Left lung (tissue), 4 donors: ENCODE measurements at regions not wholly inside any gene's neighbourhood (a gene's known extent, or its start where the extent isn't known, plus 50 kb on each side); places are given as distances from the start of the nearest gene placed in this dataset.
A peak's percentile ranks its signal among the peaks of the same experiment; 100 is the strongest.

ENCODE experiments used
- ATAC-seq: fragments of 200-7000 bp; cut with Tn5 transposase; one replicate; pipeline ENCODE4 v1.9.1; 2020; ENCODE audit warnings: moderate library complexity
- DNase-seq, 4 donors: peaks; one replicate each; pipeline ENCODE4 v3.0.0-alpha.2; 2013 to 2020
- H3K27ac ChIP-seq, 2 donors: fragments of 200-600 bp; sonication (generic) in 1 of 2; one replicate each; pipeline versions ENCODE4 v1.5.0 to v1.8.0; 2020 to 2021
- H3K27me3 ChIP-seq, 2 donors: fragments of 200-600 bp; sonication (generic) in 1 of 2; one replicate each; pipeline versions ENCODE4 v1.5.0 to v1.8.0; 2020 to 2021
- H3K36me3 ChIP-seq, 2 donors: fragments of 200-600 bp; sonication (generic) in 1 of 2; one replicate each; pipeline versions ENCODE4 v1.5.0 to v1.8.0; 2020 to 2021
- H3K4me1 ChIP-seq, 2 donors: fragments of 200-600 bp; one replicate each; pipeline ENCODE4 v1.8.0; 2021
- H3K4me3 ChIP-seq, 2 donors: fragments of 200-600 bp; sonication (generic) in 1 of 2; one replicate each; pipeline versions ENCODE4 v1.5.0 to v1.8.0; 2020 to 2021; ENCODE audit warnings: mild to moderate bottlenecking in 1 of 2
- H3K9me3 ChIP-seq, 2 donors: fragments of 200-600 bp; sonication (generic) in 1 of 2; one replicate each; pipeline versions ENCODE4 v1.5.0 to v1.8.0; 2020 to 2021
- intact Hi-C, 2 donors: fragments of 100-400 bp; cut with DNase I; formaldehyde crosslinking; loops; one replicate each; pipeline versions ENCODE4 v1.11.2 to v1.14.2; 2022
- TF ChIP-seq, protein P1 (sequence below), 2 donors: fragments of 200-600 bp; sonication (generic) in 1 of 2; IDR thresholded peaks; one replicate each; pipeline versions ENCODE4 v1.5.0 to v1.8.0; 2021; ENCODE audit warnings: antibody characterized with exemption in 2 of 2
- donor health status: DM: no; HTN: yes; CAD: no.
- donor health status: DM: no; HTN: no; CAD: no.

DNA sequence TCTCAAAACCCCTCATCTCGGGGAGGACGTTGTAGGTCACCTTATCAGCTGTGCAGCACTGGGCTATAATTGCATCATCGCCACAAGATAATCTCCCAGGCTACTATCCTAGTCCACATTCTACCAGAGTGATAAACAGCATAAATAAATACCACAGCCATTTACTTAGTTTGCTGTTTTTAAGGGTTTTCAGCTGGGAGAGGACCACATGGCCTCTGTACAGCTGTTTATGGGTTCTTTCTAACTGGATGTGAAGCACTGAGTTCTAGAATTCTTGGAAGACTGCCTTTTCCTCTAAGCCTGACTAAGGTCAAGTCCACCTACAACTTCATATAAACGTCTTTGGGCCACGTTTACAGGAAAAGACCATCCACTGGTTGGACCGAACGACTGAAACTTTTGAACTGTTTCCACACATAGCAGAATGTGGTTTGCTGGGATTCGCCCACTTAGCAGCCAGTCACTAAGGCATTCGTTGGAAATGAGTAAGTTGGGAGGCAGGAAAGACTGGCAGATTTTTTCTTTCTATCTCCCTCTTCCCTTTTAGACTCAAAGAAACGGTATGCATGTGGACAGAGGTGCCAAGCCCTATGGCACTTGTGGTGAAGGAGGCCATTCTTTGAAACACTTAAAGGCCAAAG lies 752.5 kb upstream of the SGCG start:
- TF ChIP-seq, protein P1, sequence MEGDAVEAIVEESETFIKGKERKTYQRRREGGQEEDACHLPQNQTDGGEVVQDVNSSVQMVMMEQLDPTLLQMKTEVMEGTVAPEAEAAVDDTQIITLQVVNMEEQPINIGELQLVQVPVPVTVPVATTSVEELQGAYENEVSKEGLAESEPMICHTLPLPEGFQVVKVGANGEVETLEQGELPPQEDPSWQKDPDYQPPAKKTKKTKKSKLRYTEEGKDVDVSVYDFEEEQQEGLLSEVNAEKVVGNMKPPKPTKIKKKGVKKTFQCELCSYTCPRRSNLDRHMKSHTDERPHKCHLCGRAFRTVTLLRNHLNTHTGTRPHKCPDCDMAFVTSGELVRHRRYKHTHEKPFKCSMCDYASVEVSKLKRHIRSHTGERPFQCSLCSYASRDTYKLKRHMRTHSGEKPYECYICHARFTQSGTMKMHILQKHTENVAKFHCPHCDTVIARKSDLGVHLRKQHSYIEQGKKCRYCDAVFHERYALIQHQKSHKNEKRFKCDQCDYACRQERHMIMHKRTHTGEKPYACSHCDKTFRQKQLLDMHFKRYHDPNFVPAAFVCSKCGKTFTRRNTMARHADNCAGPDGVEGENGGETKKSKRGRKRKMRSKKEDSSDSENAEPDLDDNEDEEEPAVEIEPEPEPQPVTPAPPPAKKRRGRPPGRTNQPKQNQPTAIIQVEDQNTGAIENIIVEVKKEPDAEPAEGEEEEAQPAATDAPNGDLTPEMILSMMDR (IDR thresholded peaks at IDR 0.05) = no peak
- peak in 3 of 4 donors; percentile 37 to 83 (median 74) for DNase-seq
- intact Hi-C loops = no loop called here
- Histone ChIP-seq H3K4me1 (no peaks in the 10 kb centered on the region), H3K36me3 (no peaks in the 10 kb centered on the region), H3K9me3 (peaks cover 0 to 5% of the 10 kb centered on the region in 2 donors), H3K4me3 (no peak overlapping the region), H3K27me3 (no peaks in the 10 kb centered on the region), H3K27ac (peak overlapping the region in 1 of 2 donors; percentile 44)
- peak; percentile 82 for ATAC-seq

DNA sequence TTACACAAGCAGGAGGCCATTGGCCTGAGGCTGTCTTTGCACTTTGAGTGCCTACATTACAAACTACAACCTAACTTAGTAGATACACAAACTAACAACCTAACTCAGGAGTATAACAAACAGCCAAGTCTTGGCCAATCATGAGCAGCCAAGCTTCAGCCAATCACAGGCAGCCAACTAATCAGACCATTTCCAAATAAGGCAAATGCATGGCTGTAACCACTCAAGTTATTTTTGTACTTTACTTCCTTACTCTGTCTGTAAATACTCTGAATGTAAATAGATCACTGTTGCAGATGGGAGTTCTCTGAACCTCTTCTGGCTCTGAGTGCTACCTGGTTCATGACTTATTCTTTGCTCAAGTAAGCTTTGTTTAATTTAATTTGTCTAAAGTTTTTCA lies 748.1 kb upstream of the SGCG start:
- Histone ChIP-seq H3K4me3 (no peak overlapping the region), H3K27me3 (no peaks in the 10 kb centered on the region), H3K27ac (no peak overlapping the region), H3K4me1 (no peaks in the 10 kb centered on the region), H3K9me3 (peaks cover 0 to 5% of the 10 kb centered on the region in 2 donors), H3K36me3 (no peaks in the 10 kb centered on the region)
- DNase-seq (no peak), ATAC-seq (no peak)
- intact Hi-C loops = no loop called here
- TF ChIP-seq, protein P1 (IDR thresholded peaks at IDR 0.05) = no peak

GRCh38 chr13:22447132-22447886 lies 733.5 kb upstream of the SGCG start:
- no peaks in the 10 kb centered on the region for H3K27me3 ChIP-seq
- H3K36me3 ChIP-seq = no peaks in the 10 kb centered on the region
- H3K4me3 ChIP-seq = no peak overlapping the region
- ATAC-seq (no peak), DNase-seq (no peak)
- H3K27ac ChIP-seq = no peak overlapping the region
- no peaks in the 10 kb centered on the region for H3K9me3 ChIP-seq
- peaks cover 0 to 5% of the 10 kb centered on the region in 2 donors for H3K4me1 ChIP-seq
- TF ChIP-seq, protein P1 (IDR thresholded peaks at IDR 0.05) = no peak
- intact Hi-C loops = no loop called here

DNA sequence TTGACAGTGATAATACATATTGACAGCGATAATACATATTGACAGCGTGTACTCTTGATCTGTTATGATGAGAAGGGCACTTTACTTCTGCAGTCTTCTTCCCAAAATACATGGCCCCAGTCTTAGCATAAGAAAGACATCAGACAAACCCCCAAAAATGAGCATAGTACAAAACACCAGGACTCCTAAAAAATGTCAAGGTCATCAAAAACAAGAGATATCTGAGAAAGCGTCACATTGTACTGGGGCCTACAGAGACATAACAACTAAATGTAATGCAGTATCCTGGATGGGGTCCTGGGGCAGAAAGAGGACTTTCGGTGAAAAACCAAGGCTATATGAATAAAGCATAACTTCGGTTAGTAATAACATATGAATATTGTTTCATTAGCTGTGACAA lies 731.5 kb upstream of the SGCG start:
- no peaks in the 10 kb centered on the region for H3K9me3 ChIP-seq
- DNase-seq = no peak
- intact Hi-C loops = no loop called here
- no peak overlapping the region for H3K27ac ChIP-seq
- TF ChIP-seq, protein P1 (IDR thresholded peaks at IDR 0.05) = no peak
- no peaks in the 10 kb centered on the region for H3K36me3 ChIP-seq
- H3K4me3 ChIP-seq = no peak overlapping the region
- no peaks in the 10 kb centered on the region for H3K27me3 ChIP-seq
- ATAC-seq = no peak
- H3K4me1 ChIP-seq = peaks cover 0 to 5% of the 10 kb centered on the region in 2 donors

DNA sequence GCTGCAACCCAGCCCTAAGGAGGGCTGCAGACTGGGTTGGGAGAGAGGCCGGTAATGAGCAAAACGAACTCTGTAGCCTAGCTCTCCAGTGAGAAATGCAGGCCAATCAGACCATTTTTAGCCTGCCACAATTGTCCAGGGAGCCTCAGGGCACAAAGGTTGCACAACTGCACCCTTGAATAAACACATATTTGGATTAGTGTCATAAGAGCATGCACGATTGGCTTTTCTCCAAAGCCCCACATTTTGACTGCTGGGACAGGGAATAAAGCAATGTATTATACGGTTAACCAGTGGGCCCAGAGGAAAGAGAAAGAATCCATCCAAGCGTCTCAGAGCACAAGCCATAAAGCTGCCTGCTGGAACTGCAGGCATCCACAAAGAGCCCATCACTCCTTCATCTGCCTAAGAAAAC lies 729.4 kb upstream of the SGCG start:
- TF ChIP-seq, protein P1 (IDR thresholded peaks at IDR 0.05) = no peak
- no peak overlapping the region for H3K4me3 ChIP-seq
- no peaks in the 10 kb centered on the region for H3K27me3 ChIP-seq
- ATAC-seq = peak; percentile 65
- peaks cover 0 to 5% of the 10 kb centered on the region in 2 donors for H3K4me1 ChIP-seq
- DNase-seq = peak in 2 of 4 donors; percentile 20 to 32
- intact Hi-C loops = no loop called here
- no peaks in the 10 kb centered on the region for H3K9me3 ChIP-seq
- H3K36me3 ChIP-seq = no peaks in the 10 kb centered on the region
- no peak overlapping the region for H3K27ac ChIP-seq
